ENCODE measurements at regions not wholly inside any gene's neighbourhood (a gene's known extent, or its start where the extent isn't known, plus 50 kb on each side); places are given as distances from the start of the nearest gene placed in this dataset.

DNA sequence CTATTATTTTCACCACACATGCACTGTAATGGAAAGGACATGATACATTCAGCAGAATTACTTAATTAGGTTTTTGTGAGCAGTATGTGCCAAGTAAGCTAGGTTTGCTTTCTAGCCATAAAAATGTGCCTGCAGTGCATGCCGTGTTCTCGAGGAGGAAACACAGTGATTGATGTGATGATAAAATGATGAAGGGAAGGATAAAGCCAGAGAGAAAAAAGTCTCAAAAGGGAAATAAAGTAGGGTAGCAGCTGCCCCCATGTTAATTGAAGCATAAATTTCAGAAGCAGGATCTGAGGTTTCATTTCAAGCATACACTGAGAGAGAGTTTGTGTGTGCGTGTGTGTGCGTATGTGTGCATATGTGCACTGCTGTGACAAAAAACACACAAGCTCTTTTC lies 714.2 kb upstream of the C9orf72 start:
- dilution Hi-C loops (cut with MboI; ENCODE audit: extremely low pct_ligation_motif_present, low sequenced_read_pairs): no loop called here
- no peak for DNase-seq (ENCODE audit: low read depth, low spot score)
- no peak overlapping the region for H3K4me2 ChIP-seq (ENCODE audit: control insufficient read depth, extremely low read depth, insufficient read depth, low read depth, low read length)
- H3K4me1 ChIP-seq (ENCODE audit: control insufficient read depth, extremely low read depth, insufficient read depth, low read length): no peaks in the 10 kb centered on the region
- H2AFZ ChIP-seq (ENCODE audit: control insufficient read depth, low read length): no peak overlapping the region
- H3K79me2 ChIP-seq (ENCODE audit: control insufficient read depth, insufficient read depth, low read length): no peaks in the 10 kb centered on the region
- FAIRE-seq: no peak
- H3K9me3 ChIP-seq (ENCODE audit: control insufficient read depth, low read depth, low read length): no peaks in the 10 kb centered on the region
- H3K27ac ChIP-seq (ENCODE audit: control insufficient read depth, insufficient read depth, low read length): no peak overlapping the region
- H3K27me3 ChIP-seq (ENCODE audit: control insufficient read depth, extremely low read depth, insufficient read depth, low read length): no peaks in the 10 kb centered on the region
- H3K9ac ChIP-seq (ENCODE audit: control insufficient read depth, extremely low read depth, insufficient read depth, low read length): no peak overlapping the region
- no peaks in the 10 kb centered on the region for H3K9me1 ChIP-seq (ENCODE audit: control insufficient read depth, extremely low read depth, insufficient read depth, low read length)
- no peak overlapping the region for H3K4me3 ChIP-seq (ENCODE audit: control insufficient read depth in 2 of 3, extremely low read depth in 1 of 3, insufficient read depth in 2 of 3, low read depth in 1 of 3, low read length in 3 of 3)
- no peaks in the 10 kb centered on the region for H3K36me3 ChIP-seq (ENCODE audit: control insufficient read depth in 2 of 2, extremely low read depth in 1 of 2, insufficient read depth in 2 of 2, low read length in 2 of 2)
- no peaks in the 10 kb centered on the region for H4K20me1 ChIP-seq (ENCODE audit: control insufficient read depth, extremely low read depth, insufficient read depth, low read length)
- TF ChIP-seq, protein P1, sequence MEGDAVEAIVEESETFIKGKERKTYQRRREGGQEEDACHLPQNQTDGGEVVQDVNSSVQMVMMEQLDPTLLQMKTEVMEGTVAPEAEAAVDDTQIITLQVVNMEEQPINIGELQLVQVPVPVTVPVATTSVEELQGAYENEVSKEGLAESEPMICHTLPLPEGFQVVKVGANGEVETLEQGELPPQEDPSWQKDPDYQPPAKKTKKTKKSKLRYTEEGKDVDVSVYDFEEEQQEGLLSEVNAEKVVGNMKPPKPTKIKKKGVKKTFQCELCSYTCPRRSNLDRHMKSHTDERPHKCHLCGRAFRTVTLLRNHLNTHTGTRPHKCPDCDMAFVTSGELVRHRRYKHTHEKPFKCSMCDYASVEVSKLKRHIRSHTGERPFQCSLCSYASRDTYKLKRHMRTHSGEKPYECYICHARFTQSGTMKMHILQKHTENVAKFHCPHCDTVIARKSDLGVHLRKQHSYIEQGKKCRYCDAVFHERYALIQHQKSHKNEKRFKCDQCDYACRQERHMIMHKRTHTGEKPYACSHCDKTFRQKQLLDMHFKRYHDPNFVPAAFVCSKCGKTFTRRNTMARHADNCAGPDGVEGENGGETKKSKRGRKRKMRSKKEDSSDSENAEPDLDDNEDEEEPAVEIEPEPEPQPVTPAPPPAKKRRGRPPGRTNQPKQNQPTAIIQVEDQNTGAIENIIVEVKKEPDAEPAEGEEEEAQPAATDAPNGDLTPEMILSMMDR (optimal IDR thresholded peaks at IDR 0.05 in 1 of 3, IDR thresholded peaks at IDR 0.05 in 1 of 3, conservative IDR thresholded peaks at IDR 0.05 in 1 of 3; ENCODE audit: extremely low read depth in 1 of 3, insufficient read depth in 2 of 3, low read length in 3 of 3): no peak
- TF ChIP-seq EZH2 (IDR thresholded peaks at IDR 0.05; ENCODE audit: low read length): no peak

DNA sequence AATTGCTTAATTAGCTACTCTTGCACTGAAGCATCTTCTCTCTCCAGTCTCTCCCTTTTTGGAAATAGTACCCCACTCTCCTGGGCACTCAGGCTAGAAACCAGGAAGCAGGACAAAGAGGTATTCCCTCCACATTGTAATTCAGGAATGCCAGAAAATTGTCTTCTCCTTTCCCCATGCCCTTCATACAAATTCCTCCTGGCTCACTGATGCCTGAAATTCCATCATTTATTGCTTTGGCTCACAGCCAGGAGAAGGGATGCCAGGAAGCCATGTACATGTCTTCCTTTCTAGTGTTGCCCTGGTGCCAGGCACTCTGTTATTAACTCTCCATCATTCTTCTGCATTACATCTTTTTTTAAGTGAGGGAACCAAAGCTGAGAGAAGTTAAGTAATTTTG lies 716.5 kb upstream of the C9orf72 start:
- no peaks in the 10 kb centered on the region for H4K20me1 ChIP-seq (ENCODE audit: control insufficient read depth, extremely low read depth, insufficient read depth, low read length)
- no peaks in the 10 kb centered on the region for H3K36me3 ChIP-seq (ENCODE audit: control insufficient read depth in 2 of 2, extremely low read depth in 1 of 2, insufficient read depth in 2 of 2, low read length in 2 of 2)
- H3K79me2 ChIP-seq (ENCODE audit: control insufficient read depth, insufficient read depth, low read length): no peaks in the 10 kb centered on the region
- no peaks in the 10 kb centered on the region for H3K9me1 ChIP-seq (ENCODE audit: control insufficient read depth, extremely low read depth, insufficient read depth, low read length)
- no peak for TF ChIP-seq EZH2 (IDR thresholded peaks at IDR 0.05; ENCODE audit: low read length)
- TF ChIP-seq, protein P1 (optimal IDR thresholded peaks at IDR 0.05 in 1 of 3, IDR thresholded peaks at IDR 0.05 in 1 of 3, conservative IDR thresholded peaks at IDR 0.05 in 1 of 3; ENCODE audit: extremely low read depth in 1 of 3, insufficient read depth in 2 of 3, low read length in 3 of 3): no peak
- H2AFZ ChIP-seq (ENCODE audit: control insufficient read depth, low read length): no peak overlapping the region
- H3K9me3 ChIP-seq (ENCODE audit: control insufficient read depth, low read depth, low read length): no peaks in the 10 kb centered on the region
- no peak overlapping the region for H3K4me2 ChIP-seq (ENCODE audit: control insufficient read depth, extremely low read depth, insufficient read depth, low read depth, low read length)
- H3K27ac ChIP-seq (ENCODE audit: control insufficient read depth, insufficient read depth, low read length): no peak overlapping the region
- no peak for FAIRE-seq
- no peaks in the 10 kb centered on the region for H3K4me1 ChIP-seq (ENCODE audit: control insufficient read depth, extremely low read depth, insufficient read depth, low read length)
- H3K4me3 ChIP-seq (ENCODE audit: control insufficient read depth in 2 of 3, extremely low read depth in 1 of 3, insufficient read depth in 2 of 3, low read depth in 1 of 3, low read length in 3 of 3): no peak overlapping the region
- no peaks in the 10 kb centered on the region for H3K27me3 ChIP-seq (ENCODE audit: control insufficient read depth, extremely low read depth, insufficient read depth, low read length)
- H3K9ac ChIP-seq (ENCODE audit: control insufficient read depth, extremely low read depth, insufficient read depth, low read length): no peak overlapping the region
- dilution Hi-C loops (cut with MboI; ENCODE audit: extremely low pct_ligation_motif_present, low sequenced_read_pairs): no loop called here
- no peak for DNase-seq (ENCODE audit: low read depth, low spot score)

Measured in keratinocyte (primary cell).